AG04449 (cell line): ENCODE measurements at regions not wholly inside any gene's neighbourhood (a gene's known extent, or its start where the extent isn't known, plus 50 kb on each side); places are given as distances from the start of the nearest gene placed in this dataset.

Experiments
- CTCF ChIA-PET: fragments of 350-600 bp; formaldehyde crosslinking; extraction: SDS; loops from one replicate; lab custom pipeline; 2021; ENCODE audit warnings: antibody characterized with exemption; lab: Yijun Ruan, JAX
- POLR2A ChIA-PET: fragments of 400-600, 350-600 bp; formaldehyde crosslinking; extraction: SDS; loops from one replicate; lab custom pipeline; 2020; ENCODE audit warnings: antibody characterized with exemption, inconsistent platforms; lab: Yijun Ruan, JAX
- DNase-seq: peaks from one replicate; pipeline ENCODE4 v3.0.0-alpha.2; 2010; ENCODE audit warnings: low read depth, low spot score
- H3K4me3 ChIP-seq: 2 replicates; pipeline ENCODE4 v1.5.1; 2011; ENCODE audit warnings: low read depth, mild to moderate bottlenecking, control low read depth, low read length
- CTCF ChIP-seq: IDR thresholded peaks from one replicate; pipeline ENCODE4 v1.5.1; 2011; ENCODE audit warnings: mild to moderate bottlenecking, moderate library complexity, low read length, control low read depth, inconsistent platforms; ENCODE audit not compliant: insufficient read depth; ENCODE audit errors: missing control alignments

- H3K4me3 ChIP-seq = no peak overlapping the region
- TF ChIP-seq CTCF = no peak
- CTCF ChIA-PET = no interaction called here
- POLR2A ChIA-PET = no interaction called here
- no peak for DNase-seq
Measured at GRCh38 chr13:93108111-93108601, 118.5 kb upstream of the GPC6 start.

- ChIA-PET POLR2A (no interaction called here), CTCF (no interaction called here)
- no peak overlapping the region for H3K4me3 ChIP-seq
- DNase-seq = no peak
- TF ChIP-seq CTCF = no peak
Measured at GRCh38 chr13:93116809-93117208, 109.8 kb upstream of the GPC6 start.

- no peak for DNase-seq
- ChIA-PET POLR2A (no interaction called here), CTCF (interaction anchor here (0.6 kb wide), 1 partner anchor 381 kb away, joined by 4 read pairs; no protein-coding TSS in a partner anchor)
- H3K4me3 ChIP-seq = no peak overlapping the region
- no peak for TF ChIP-seq CTCF
Measured at GRCh38 chr13:93118081-93118615, 108.5 kb upstream of the GPC6 start.

- no peak for DNase-seq
- TF ChIP-seq CTCF = no peak
- no peak overlapping the region for H3K4me3 ChIP-seq
- ChIA-PET CTCF (no interaction called here), POLR2A (no interaction called here)
Measured at GRCh38 chr13:93140912-93141311, 85.7 kb upstream of the GPC6 start.

GRCh38 chr13:93144031-93144430, 82.6 kb upstream of the GPC6 start:
- no peak for DNase-seq
- no peak overlapping the region for H3K4me3 ChIP-seq
- no peak for TF ChIP-seq CTCF
- CTCF ChIA-PET = no interaction called here
- POLR2A ChIA-PET = no interaction called here

- no peak for DNase-seq
- CTCF ChIA-PET = no interaction called here
- no peak overlapping the region for H3K4me3 ChIP-seq
- TF ChIP-seq CTCF = no peak
- POLR2A ChIA-PET = no interaction called here
Measured at GRCh38 chr13:93145199-93145598, 81.4 kb upstream of the GPC6 start.
